Ecto neural progenitor cell (in vitro differentiated cells): ENCODE measurements at regions not wholly inside any gene's neighbourhood (a gene's known extent, or its start where the extent isn't known, plus 50 kb on each side); places are given as distances from the start of the nearest gene placed in this dataset.
"Not testable (repeated sequence)": the region's sequence is repeated elsewhere in the genome, so short reads cannot be mapped to it uniquely, and the experiment has no call there.

Experiments
- DNase-seq: peaks from one replicate; pipeline ENCODE4 v3.0.0-alpha.2; 2018; ENCODE audit warnings: low spot score

GRCh38 chr1:30458730-30459485 lies 264.5 kb downstream of the MATN1 start:
- DNase-seq, result not testable (repeated sequence)

- DNase-seq, result no peak
Observed at GRCh38 chr1:30452925-30453324, 270.5 kb downstream of the MATN1 start.

- DNase-seq, result no peak
Observed at GRCh38 chr1:30452170-30452569, 271.2 kb downstream of the MATN1 start.

GRCh38 chr1:30451532-30452125 lies 271.8 kb downstream of the MATN1 start:
- DNase-seq, result peak; percentile 20

GRCh38 chr1:30450818-30451233 lies 272.6 kb downstream of the MATN1 start:
- DNase-seq, result peak; percentile 31

GRCh38 chr1:30450148-30450817 lies 273.1 kb downstream of the MATN1 start:
- DNase-seq, result peak; percentile 19

- DNase-seq, result peak; percentile 24
Observed at GRCh38 chr1:30449428-30450147, 273.8 kb downstream of the MATN1 start.

- DNase-seq, result peak; percentile 18
Observed at GRCh38 chr1:30449003-30449402, 274.4 kb downstream of the MATN1 start.

GRCh38 chr1:30447701-30448100 lies 275.7 kb downstream of the MATN1 start:
- DNase-seq, result peak; percentile 18

- DNase-seq, result peak; percentile 27
Observed at GRCh38 chr1:30447080-30447479, 276.3 kb downstream of the MATN1 start.

GRCh38 chr1:30446508-30446907 lies 276.9 kb downstream of the MATN1 start:
- DNase-seq, result peak; percentile 40

- peak; percentile 44 for DNase-seq
Observed at GRCh38 chr1:30446095-30446494, 277.3 kb downstream of the MATN1 start.

GRCh38 chr1:30445449-30445848 lies 277.9 kb downstream of the MATN1 start:
- DNase-seq, result peak; percentile 17

GRCh38 chr1:30444850-30445249 lies 278.5 kb downstream of the MATN1 start:
- DNase-seq, result peak; percentile 22

GRCh38 chr1:30444401-30444800 lies 279.0 kb downstream of the MATN1 start:
- DNase-seq, result peak; percentile 21

GRCh38 chr1:30438274-30438673 lies 285.1 kb downstream of the MATN1 start:
- peak; percentile 8 for DNase-seq

- peak; percentile 23 for DNase-seq
Observed at GRCh38 chr1:30437059-30437576, 286.3 kb downstream of the MATN1 start.

GRCh38 chr1:30427545-30427944 lies 295.8 kb downstream of the MATN1 start:
- DNase-seq, result peak; percentile 28

- peak; percentile 15 for DNase-seq
Observed at GRCh38 chr1:30425046-30425445, 298.3 kb downstream of the MATN1 start.

GRCh38 chr1:30423570-30423969 lies 299.8 kb downstream of the MATN1 start:
- peak; percentile 7 for DNase-seq

GRCh38 chr1:30422251-30422650 lies 301.1 kb downstream of the MATN1 start:
- DNase-seq, result peak; percentile 41

GRCh38 chr1:30420519-30421050 lies 302.8 kb downstream of the MATN1 start:
- DNase-seq, result peak; percentile 20
